ENCODE measurements at regions not wholly inside any gene's neighbourhood (a gene's known extent, or its start where the extent isn't known, plus 50 kb on each side); places are given as distances from the start of the nearest gene placed in this dataset.

GRCh38 chr2:3000125-3000524, 377.5 kb downstream of the EIPR1 start:
- TF ChIP-seq POLR2AphosphoS5 (IDR thresholded peaks at IDR 0.05; ENCODE audit: low read length) (no peak), CTCF (IDR thresholded peaks at IDR 0.05 in 2 of 3, conservative IDR thresholded peaks at IDR 0.05 in 1 of 3; ENCODE audit: control insufficient read depth in 2 of 3, extremely low read depth in 1 of 3, insufficient read depth in 1 of 3, low read depth in 3 of 3, low read length in 3 of 3) (no peak), SMC3 (IDR thresholded peaks at IDR 0.05; ENCODE audit: borderline replicate concordance, low read length) (no peak), ZZZ3 (IDR thresholded peaks at IDR 0.05; ENCODE audit: control insufficient read depth, insufficient read length, low read depth) (no peak)

Data from GM12878 (cell line).